Activated T-cell treated with anti-CD3 and anti-CD28 coated beads, Interleukin-2, amount 50 U/mL, for 72 hours (primary cell): ENCODE measurements at regions not wholly inside any gene's neighbourhood (a gene's known extent, or its start where the extent isn't known, plus 50 kb on each side); places are given as distances from the start of the nearest gene placed in this dataset.

Experiments
- ATAC-seq, 2 donors: fragments of 150-1000 bp; cut with Tn5 transposase; replicated peaks in 1 of 2; 2 replicates each; pipeline ENCODE4 v1.10.0; 2021; ENCODE audit warnings: moderate library complexity in 2 of 2, mild to moderate bottlenecking in 1 of 2
- DNase-seq, 2 donors: peaks; one replicate each; pipeline ENCODE4 v3.0.0; 2021 to 2022; ENCODE audit warnings: mixed read lengths in 1 of 2
- H3K27ac Mint-ChIP-seq: one replicate; pipeline ENCODE4 v1.8.0; 2022; ENCODE audit warnings: mild to moderate bottlenecking, moderate library complexity, mixed read lengths
- H3K27me3 Mint-ChIP-seq: one replicate; pipeline ENCODE4 v1.8.0; 2022; ENCODE audit warnings: low read depth, mixed read lengths
- H3K36me3 Mint-ChIP-seq, 2 donors: one replicate each; pipeline ENCODE4 v1.8.0; 2022; ENCODE audit warnings: mixed read lengths in 2 of 2, mild to moderate bottlenecking in 1 of 2; ENCODE audit not compliant: insufficient read depth in 2 of 2
- H3K4me1 Mint-ChIP-seq: one replicate; pipeline ENCODE4 v1.8.0; 2022; ENCODE audit warnings: low read depth, mixed read lengths
- H3K4me3 Mint-ChIP-seq, 2 donors: one replicate each; pipeline ENCODE4 v1.8.0; 2022; ENCODE audit warnings: mild to moderate bottlenecking in 2 of 2, mixed read lengths in 2 of 2, moderate library complexity in 2 of 2
- H3K9me3 Mint-ChIP-seq, 2 donors: one replicate each; pipeline ENCODE4 v1.8.0; 2022; ENCODE audit warnings: mixed read lengths in 2 of 2

GRCh38 chr4:34516524-34516923 lies 1727.8 kb downstream of the ARAP2 start:
- no peak overlapping the region for H3K27ac Mint-ChIP-seq
- ATAC-seq (no peak), DNase-seq (no peak)
- no peak overlapping the region for H3K4me3 Mint-ChIP-seq
- no peaks in the 10 kb centered on the region for H3K27me3 Mint-ChIP-seq
- H3K9me3 Mint-ChIP-seq, result peaks cover 6 to 10% of the 10 kb centered on the region in 2 donors
- no peaks in the 10 kb centered on the region for H3K4me1 Mint-ChIP-seq
- no peaks in the 10 kb centered on the region for H3K36me3 Mint-ChIP-seq

- ATAC-seq, result no peak
- no peaks in the 10 kb centered on the region for H3K36me3 Mint-ChIP-seq
- no peak overlapping the region for H3K4me3 Mint-ChIP-seq
These were observed 1709.4 kb downstream of the ARAP2 start for GRCh38 chr4:34534916-34535315.

GRCh38 chr4:34566091-34566490 lies 1678.2 kb downstream of the ARAP2 start:
- H3K4me3 Mint-ChIP-seq, result no peak overlapping the region
- H3K36me3 Mint-ChIP-seq, result no peaks in the 10 kb centered on the region
- no peaks in the 10 kb centered on the region for H3K4me1 Mint-ChIP-seq
- DNase-seq (no peak), ATAC-seq (no peak)
- H3K27me3 Mint-ChIP-seq, result no peaks in the 10 kb centered on the region
- H3K27ac Mint-ChIP-seq, result no peak overlapping the region
- H3K9me3 Mint-ChIP-seq, result peaks cover 0 to 4% of the 10 kb centered on the region in 2 donors

More at GRCh38 chr4:34534916-34535315, 1709.4 kb downstream of the ARAP2 start:
- H3K27me3 Mint-ChIP-seq, result no peaks in the 10 kb centered on the region
- no peak for DNase-seq
- peaks cover 0 to 2% of the 10 kb centered on the region in 2 donors for H3K9me3 Mint-ChIP-seq
- H3K27ac Mint-ChIP-seq, result no peak overlapping the region
- no peaks in the 10 kb centered on the region for H3K4me1 Mint-ChIP-seq

- peaks cover 0 to 9% of the 10 kb centered on the region in 2 donors for H3K9me3 Mint-ChIP-seq
- H3K4me3 Mint-ChIP-seq, result no peak overlapping the region
- ATAC-seq, result no peak
- DNase-seq, result no peak
- H3K27ac Mint-ChIP-seq, result no peak overlapping the region
- no peaks in the 10 kb centered on the region for H3K27me3 Mint-ChIP-seq
- no peaks in the 10 kb centered on the region for H3K36me3 Mint-ChIP-seq
- H3K4me1 Mint-ChIP-seq, result no peaks in the 10 kb centered on the region
These were observed 1672.3 kb downstream of the ARAP2 start for GRCh38 chr4:34572026-34572425.

GRCh38 chr4:34615315-34615714 lies 1629.0 kb downstream of the ARAP2 start:
- Mint-ChIP-seq H3K27me3 (no peaks in the 10 kb centered on the region), H3K27ac (no peak overlapping the region), H3K36me3 (no peaks in the 10 kb centered on the region), H3K4me3 (no peak overlapping the region), H3K4me1 (no peaks in the 10 kb centered on the region), H3K9me3 (peaks cover 0 to 1% of the 10 kb centered on the region in 2 donors)
- no peak for DNase-seq
- no peak for ATAC-seq

GRCh38 chr4:34619531-34620162 lies 1624.7 kb downstream of the ARAP2 start:
- Mint-ChIP-seq H3K27ac (no peak overlapping the region), H3K4me3 (no peak overlapping the region), H3K4me1 (no peaks in the 10 kb centered on the region), H3K27me3 (no peaks in the 10 kb centered on the region), H3K9me3 (peaks cover 1 to 5% of the 10 kb centered on the region in 2 donors), H3K36me3 (no peaks in the 10 kb centered on the region)
- ATAC-seq, result no peak
- no peak for DNase-seq

GRCh38 chr4:34628471-34628870 lies 1615.8 kb downstream of the ARAP2 start:
- H3K36me3 Mint-ChIP-seq, result peaks cover 2 to 5% of the 10 kb centered on the region in 2 donors
- H3K4me1 Mint-ChIP-seq, result no peaks in the 10 kb centered on the region
- H3K4me3 Mint-ChIP-seq, result no peak overlapping the region
- ATAC-seq (no peak), DNase-seq (no peak)
- no peak overlapping the region for H3K27ac Mint-ChIP-seq
- no peaks in the 10 kb centered on the region for H3K27me3 Mint-ChIP-seq
- H3K9me3 Mint-ChIP-seq, result peaks cover 6 to 9% of the 10 kb centered on the region in 2 donors

GRCh38 chr4:34629451-34629850 lies 1614.9 kb downstream of the ARAP2 start:
- Mint-ChIP-seq H3K9me3 (peaks cover 6 to 9% of the 10 kb centered on the region in 2 donors), H3K36me3 (peaks cover 2 to 5% of the 10 kb centered on the region in 2 donors), H3K27me3 (no peaks in the 10 kb centered on the region), H3K4me3 (no peak overlapping the region), H3K27ac (no peak overlapping the region), H3K4me1 (no peaks in the 10 kb centered on the region)
- no peak for DNase-seq
- no peak for ATAC-seq

- H3K4me1 Mint-ChIP-seq, result no peaks in the 10 kb centered on the region
- no peaks in the 10 kb centered on the region for H3K36me3 Mint-ChIP-seq
These were observed 1611.1 kb downstream of the ARAP2 start for GRCh38 chr4:34633241-34633640.

GRCh38 chr4:34636623-34637022 lies 1607.7 kb downstream of the ARAP2 start:
- no peaks in the 10 kb centered on the region for H3K36me3 Mint-ChIP-seq
- no peaks in the 10 kb centered on the region for H3K27me3 Mint-ChIP-seq
- ATAC-seq (no peak), DNase-seq (no peak)
- no peaks in the 10 kb centered on the region for H3K4me1 Mint-ChIP-seq
- H3K27ac Mint-ChIP-seq, result no peak overlapping the region
- H3K9me3 Mint-ChIP-seq, result peaks cover 0 to 4% of the 10 kb centered on the region in 2 donors
- no peak overlapping the region for H3K4me3 Mint-ChIP-seq

More at GRCh38 chr4:34633241-34633640, 1611.1 kb downstream of the ARAP2 start:
- ATAC-seq, result no peak
- H3K4me3 Mint-ChIP-seq, result no peak overlapping the region
- H3K9me3 Mint-ChIP-seq, result peaks cover 5 to 6% of the 10 kb centered on the region in 2 donors
- no peak overlapping the region for H3K27ac Mint-ChIP-seq
- no peaks in the 10 kb centered on the region for H3K27me3 Mint-ChIP-seq
- no peak for DNase-seq

- no peaks in the 10 kb centered on the region for H3K27me3 Mint-ChIP-seq
- H3K9me3 Mint-ChIP-seq, result peaks cover 4 to 10% of the 10 kb centered on the region in 2 donors
- no peaks in the 10 kb centered on the region for H3K4me1 Mint-ChIP-seq
- ATAC-seq, result no peak
- no peaks in the 10 kb centered on the region for H3K36me3 Mint-ChIP-seq
- no peak for DNase-seq
- H3K4me3 Mint-ChIP-seq, result no peak overlapping the region
- no peak overlapping the region for H3K27ac Mint-ChIP-seq
These were observed 1600.8 kb downstream of the ARAP2 start for GRCh38 chr4:34643476-34643875.

- no peak for ATAC-seq
- Mint-ChIP-seq H3K36me3 (no peaks in the 10 kb centered on the region), H3K9me3 (peaks cover 4 to 10% of the 10 kb centered on the region in 2 donors), H3K27me3 (no peaks in the 10 kb centered on the region), H3K27ac (no peak overlapping the region), H3K4me1 (no peaks in the 10 kb centered on the region), H3K4me3 (no peak overlapping the region)
- no peak for DNase-seq
These were observed 1599.7 kb downstream of the ARAP2 start for GRCh38 chr4:34644579-34645115.

- DNase-seq (no peak), ATAC-seq (no peak)
- Mint-ChIP-seq H3K4me1 (no peaks in the 10 kb centered on the region), H3K27ac (no peak overlapping the region), H3K9me3 (peaks cover 2% of the 10 kb centered on the region in 2 donors), H3K4me3 (no peak overlapping the region), H3K36me3 (no peaks in the 10 kb centered on the region), H3K27me3 (no peaks in the 10 kb centered on the region)
These were observed 1594.6 kb downstream of the ARAP2 start for GRCh38 chr4:34649716-34650115.

- Mint-ChIP-seq H3K36me3 (no peaks in the 10 kb centered on the region), H3K4me3 (no peak overlapping the region), H3K27me3 (no peaks in the 10 kb centered on the region), H3K9me3 (peaks cover 6% of the 10 kb centered on the region in 2 donors), H3K4me1 (no peaks in the 10 kb centered on the region), H3K27ac (no peak overlapping the region)
- no peak for ATAC-seq
- DNase-seq, result no peak
These were observed 1580.3 kb downstream of the ARAP2 start for GRCh38 chr4:34664051-34664450.
